NB4 (cell line): ENCODE measurements at regions not wholly inside any gene's neighbourhood (a gene's known extent, or its start where the extent isn't known, plus 50 kb on each side); places are given as distances from the start of the nearest gene placed in this dataset.

Experiments
- DNase-seq: peaks from one replicate; pipeline ENCODE4 v3.0.0; 2010; ENCODE audit warnings: low read depth
- H3K4me3 ChIP-seq: one replicate; pipeline ENCODE4 v1.5.1; 2011; ENCODE audit warnings: mild to moderate bottlenecking, low read depth, low read length, moderate library complexity
- MYC ChIP-seq: IDR thresholded peaks from 2 replicates; pipeline ENCODE4 v1.6.1; 2011; ENCODE audit warnings: low read depth, low read length
- POLR2A ChIP-seq: IDR thresholded peaks from 2 replicates; pipeline ENCODE4 v1.6.1; 2011; ENCODE audit warnings: mild to moderate bottlenecking; ENCODE audit not compliant: insufficient read length; ENCODE audit errors: extremely low read depth
- TF ChIP-seq, protein P1 (sequence below): IDR thresholded peaks from 2 replicates; pipeline ENCODE4 v1.6.1; 2011; ENCODE audit warnings: low read depth, low read length
- TF ChIP-seq, protein P2 (sequence below): IDR thresholded peaks from one replicate; pipeline ENCODE4 v1.5.1; 2012; ENCODE audit warnings: low read depth, low read length

DNA sequence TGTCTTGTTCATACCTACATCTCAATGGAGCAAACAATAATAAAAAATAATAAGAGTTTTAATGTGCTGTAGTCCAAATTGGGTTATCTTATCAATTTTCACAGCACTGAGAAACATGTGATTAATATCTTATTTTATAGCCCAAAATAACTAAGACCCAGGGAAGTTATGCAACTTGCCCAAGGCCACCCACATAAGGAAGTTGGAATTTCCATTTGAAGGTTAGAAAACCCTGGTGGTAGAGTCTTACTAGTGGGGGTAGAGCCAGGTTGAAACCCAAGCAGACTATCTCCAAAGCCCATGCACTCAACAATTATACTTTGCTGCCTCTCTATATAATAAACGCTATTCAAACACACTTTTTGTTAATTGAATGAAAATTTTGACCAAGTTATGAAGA, 270.0 kb upstream of the CAND1 start:
- TF ChIP-seq MYC (no peak), POLR2A (no peak)
- no peak for DNase-seq
- H3K4me3 ChIP-seq: no peak overlapping the region

- TF ChIP-seq POLR2A (no peak), MYC (no peak)
- TF ChIP-seq, protein P1, sequence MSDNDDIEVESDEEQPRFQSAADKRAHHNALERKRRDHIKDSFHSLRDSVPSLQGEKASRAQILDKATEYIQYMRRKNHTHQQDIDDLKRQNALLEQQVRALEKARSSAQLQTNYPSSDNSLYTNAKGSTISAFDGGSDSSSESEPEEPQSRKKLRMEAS: no peak
- TF ChIP-seq, protein P2, sequence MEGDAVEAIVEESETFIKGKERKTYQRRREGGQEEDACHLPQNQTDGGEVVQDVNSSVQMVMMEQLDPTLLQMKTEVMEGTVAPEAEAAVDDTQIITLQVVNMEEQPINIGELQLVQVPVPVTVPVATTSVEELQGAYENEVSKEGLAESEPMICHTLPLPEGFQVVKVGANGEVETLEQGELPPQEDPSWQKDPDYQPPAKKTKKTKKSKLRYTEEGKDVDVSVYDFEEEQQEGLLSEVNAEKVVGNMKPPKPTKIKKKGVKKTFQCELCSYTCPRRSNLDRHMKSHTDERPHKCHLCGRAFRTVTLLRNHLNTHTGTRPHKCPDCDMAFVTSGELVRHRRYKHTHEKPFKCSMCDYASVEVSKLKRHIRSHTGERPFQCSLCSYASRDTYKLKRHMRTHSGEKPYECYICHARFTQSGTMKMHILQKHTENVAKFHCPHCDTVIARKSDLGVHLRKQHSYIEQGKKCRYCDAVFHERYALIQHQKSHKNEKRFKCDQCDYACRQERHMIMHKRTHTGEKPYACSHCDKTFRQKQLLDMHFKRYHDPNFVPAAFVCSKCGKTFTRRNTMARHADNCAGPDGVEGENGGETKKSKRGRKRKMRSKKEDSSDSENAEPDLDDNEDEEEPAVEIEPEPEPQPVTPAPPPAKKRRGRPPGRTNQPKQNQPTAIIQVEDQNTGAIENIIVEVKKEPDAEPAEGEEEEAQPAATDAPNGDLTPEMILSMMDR: no peak
- no peak overlapping the region for H3K4me3 ChIP-seq
- no peak for DNase-seq
Observed at GRCh38 chr12:67001251-67001650, 267.9 kb upstream of the CAND1 start.

GRCh38 chr12:67002720-67003119, 266.4 kb upstream of the CAND1 start:
- TF ChIP-seq POLR2A (no peak), MYC (no peak)
- TF ChIP-seq, protein P1: no peak
- TF ChIP-seq, protein P2: no peak
- H3K4me3 ChIP-seq: no peak overlapping the region
- DNase-seq: no peak

DNA sequence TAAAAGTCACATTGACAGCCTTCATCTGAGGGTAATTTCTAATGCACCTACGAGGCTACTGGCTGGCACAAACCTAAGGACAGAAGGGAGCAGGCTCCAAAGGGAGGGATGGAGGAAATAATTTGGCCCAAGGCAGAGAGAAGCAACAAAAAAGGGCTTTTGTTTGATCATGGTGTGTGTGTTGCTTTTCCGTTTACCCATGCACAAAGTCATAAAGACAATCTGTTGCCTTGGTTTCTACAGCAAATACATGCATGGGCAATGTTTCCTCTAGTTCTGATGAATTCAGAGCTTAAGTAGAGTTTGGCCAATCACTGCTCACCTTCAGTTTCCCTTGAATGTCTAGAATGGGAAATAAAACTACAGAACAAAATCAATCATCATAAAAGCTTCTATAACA, 262.5 kb upstream of the CAND1 start:
- TF ChIP-seq, protein P1: no peak
- no peak for DNase-seq
- H3K4me3 ChIP-seq: no peak overlapping the region

- no peak overlapping the region for H3K4me3 ChIP-seq
- TF ChIP-seq MYC: no peak
- DNase-seq: no peak
Observed at GRCh38 chr12:67014642-67015041, 254.5 kb upstream of the CAND1 start.

DNA sequence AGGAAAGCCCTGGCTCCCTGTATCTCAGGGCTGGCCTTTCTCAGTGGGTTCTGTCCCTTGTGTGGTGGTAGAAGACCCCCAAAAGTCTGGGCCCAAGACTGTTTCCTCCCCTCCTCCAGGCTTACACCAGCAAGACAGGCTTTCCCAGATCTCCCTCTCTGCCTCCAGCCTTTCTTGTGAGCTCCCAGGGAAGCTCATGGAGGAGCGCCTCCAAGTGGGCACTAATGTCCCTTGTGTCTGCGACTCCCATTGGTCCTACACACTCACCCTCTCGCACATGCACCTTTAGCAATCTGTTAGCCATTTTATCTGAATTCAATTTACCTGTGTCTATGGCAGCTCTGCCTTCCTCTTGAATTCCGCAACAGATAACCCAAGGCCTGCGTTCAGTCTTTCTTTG, 251.1 kb upstream of the CAND1 start:
- DNase-seq: no peak
- no peak overlapping the region for H3K4me3 ChIP-seq
- TF ChIP-seq POLR2A (no peak), MYC (no peak)
- TF ChIP-seq, protein P2: no peak
- TF ChIP-seq, protein P1: no peak

DNA sequence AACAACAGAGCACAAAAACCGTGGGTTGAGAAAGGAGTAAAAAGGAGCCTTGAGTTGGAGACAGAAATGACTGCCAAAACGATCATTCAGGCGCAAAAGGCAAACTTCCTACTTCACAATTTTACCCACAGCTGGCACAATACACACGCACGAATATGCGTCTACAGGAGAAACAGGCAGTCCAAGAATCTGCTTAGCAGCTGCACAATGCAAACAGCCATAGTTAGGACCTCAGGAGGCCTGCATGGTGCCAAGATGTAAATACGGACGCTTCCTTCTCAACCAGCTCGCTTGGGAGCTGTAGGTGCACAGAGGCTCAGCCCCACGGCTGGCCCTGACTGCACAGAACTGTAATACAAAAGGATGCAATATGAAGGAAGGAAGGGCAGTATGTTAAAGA, 250.1 kb upstream of the CAND1 start:
- H3K4me3 ChIP-seq: no peak overlapping the region
- no peak for DNase-seq
- no peak for TF ChIP-seq MYC
- TF ChIP-seq, protein P1: no peak
- TF ChIP-seq, protein P2: no peak
- TF ChIP-seq POLR2A: no peak
